Activated CD8-positive, alpha-beta memory T cell treated with anti-CD3 and anti-CD28 coated beads, Interleukin-2, amount 10 ng/mL, durations not matched to agents 7 days and 5 days (primary cell): ENCODE measurements at regions not wholly inside any gene's neighbourhood (a gene's known extent, or its start where the extent isn't known, plus 50 kb on each side); places are given as distances from the start of the nearest gene placed in this dataset.
"Not testable (repeated sequence)": the region's sequence is repeated elsewhere in the genome, so short reads cannot be mapped to it uniquely, and the experiment has no call there.

Experiments used
- ATAC-seq: fragments of 150-1000 bp; cut with Tn5 transposase; one replicate; pipeline ENCODE4 v1.10.0; 2021; ENCODE audit warnings: moderate library complexity
- CTCF ChIA-PET: fragments of 350-600 bp; sonication (Branson Sonifier 250); formaldehyde crosslinking; loops from one replicate; lab custom pipeline; 2021; ENCODE audit warnings: antibody characterized with exemption; lab: Charles Lee
- DNase-seq: peaks from one replicate; pipeline ENCODE4 v3.0.0-alpha.2; 2020
- H3K27ac Mint-ChIP-seq: one replicate; pipeline ENCODE4 v1.8.0; 2021; ENCODE audit warnings: mild to moderate bottlenecking, mixed read lengths
- H3K27me3 Mint-ChIP-seq: one replicate; pipeline ENCODE4 v1.8.0; 2021; ENCODE audit warnings: mixed read lengths
- H3K36me3 Mint-ChIP-seq: one replicate; pipeline ENCODE4 v1.8.0; 2021; ENCODE audit warnings: mild to moderate bottlenecking, mixed read lengths
- H3K4me1 Mint-ChIP-seq: one replicate; pipeline ENCODE4 v1.8.0; 2021; ENCODE audit warnings: mixed read lengths
- H3K4me3 Mint-ChIP-seq: one replicate; pipeline ENCODE4 v1.8.0; 2021; ENCODE audit warnings: mild to moderate bottlenecking, moderate library complexity, mixed read lengths
- H3K9me3 Mint-ChIP-seq: one replicate; pipeline ENCODE4 v1.8.0; 2022; ENCODE audit warnings: low read depth, mixed read lengths

DNA sequence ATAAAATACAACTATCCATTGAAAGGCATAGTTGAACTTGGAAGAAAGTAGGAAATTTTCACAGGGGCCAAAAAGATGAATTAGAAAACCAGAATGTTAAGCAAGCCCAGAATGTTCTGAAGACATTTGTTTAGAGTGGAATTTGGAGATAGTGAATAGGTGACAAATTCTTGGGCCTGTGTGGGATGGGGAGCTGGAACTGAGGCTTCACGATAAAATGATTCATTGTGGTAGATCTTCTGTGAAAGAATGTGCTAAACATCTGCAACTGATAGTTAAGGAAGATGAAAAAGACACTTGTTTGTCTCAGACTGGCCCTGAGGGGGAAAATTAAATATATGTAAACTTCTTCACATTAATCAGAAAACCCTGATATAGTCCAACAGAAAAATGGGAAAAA lies 658.9 kb downstream of the PRIM2 start:
- H3K36me3 Mint-ChIP-seq, CTCF ChIA-PET, H3K27me3 Mint-ChIP-seq, H3K27ac Mint-ChIP-seq, H3K4me1 Mint-ChIP-seq, H3K4me3 Mint-ChIP-seq, DNase-seq, ATAC-seq, H3K9me3 Mint-ChIP-seq: not testable (repeated sequence)

- H3K27ac Mint-ChIP-seq, CTCF ChIA-PET, DNase-seq, H3K27me3 Mint-ChIP-seq, H3K4me3 Mint-ChIP-seq, H3K9me3 Mint-ChIP-seq, H3K36me3 Mint-ChIP-seq, H3K4me1 Mint-ChIP-seq, ATAC-seq: not testable (repeated sequence)
Observed at GRCh38 chr6:57983603-57984002, 666.2 kb downstream of the PRIM2 start.

DNA sequence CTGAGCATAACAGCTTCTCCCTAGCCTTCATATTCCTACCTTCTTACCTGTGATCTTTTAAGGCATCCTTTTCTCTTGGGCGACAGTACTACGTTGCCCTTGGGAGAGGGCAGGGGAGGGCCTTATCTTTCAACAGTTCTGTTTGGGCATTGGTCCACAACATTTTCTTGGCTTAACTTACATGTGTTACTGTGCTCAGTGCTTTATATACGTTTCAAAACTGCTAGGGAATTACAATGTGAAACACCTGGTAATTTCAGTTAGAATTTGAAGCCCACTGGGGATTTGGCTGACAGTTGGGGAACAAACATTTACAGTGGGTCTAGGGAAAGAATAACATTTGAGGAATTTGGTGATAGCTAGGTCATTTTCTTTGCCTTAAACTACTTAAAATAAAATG lies 667.1 kb downstream of the PRIM2 start:
- H3K27me3 Mint-ChIP-seq, ATAC-seq, H3K36me3 Mint-ChIP-seq, DNase-seq, H3K27ac Mint-ChIP-seq, H3K9me3 Mint-ChIP-seq, H3K4me3 Mint-ChIP-seq, H3K4me1 Mint-ChIP-seq, CTCF ChIA-PET: not testable (repeated sequence)

DNA sequence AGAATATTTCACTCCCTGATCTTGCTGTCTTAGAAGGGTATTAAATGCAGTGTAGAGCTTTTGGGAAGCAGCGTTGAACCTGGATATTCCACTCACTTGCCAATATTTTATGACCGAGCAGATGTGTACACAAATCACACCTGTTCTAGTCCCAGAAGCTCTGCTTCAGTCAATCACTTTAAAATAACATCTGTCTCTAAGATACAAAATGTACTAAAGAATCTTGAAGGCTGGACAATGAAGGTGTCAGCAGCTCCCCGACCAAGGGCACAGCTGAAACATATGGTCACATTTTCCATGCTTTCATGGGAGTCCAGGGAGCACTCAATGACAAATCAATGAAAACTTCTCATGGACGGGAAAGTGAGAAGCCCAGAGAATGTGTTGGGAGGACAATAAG lies 668.3 kb downstream of the PRIM2 start:
- H3K36me3 Mint-ChIP-seq, H3K27me3 Mint-ChIP-seq, H3K4me1 Mint-ChIP-seq, DNase-seq, H3K9me3 Mint-ChIP-seq, ATAC-seq, H3K4me3 Mint-ChIP-seq, CTCF ChIA-PET, H3K27ac Mint-ChIP-seq: not testable (repeated sequence)

DNA sequence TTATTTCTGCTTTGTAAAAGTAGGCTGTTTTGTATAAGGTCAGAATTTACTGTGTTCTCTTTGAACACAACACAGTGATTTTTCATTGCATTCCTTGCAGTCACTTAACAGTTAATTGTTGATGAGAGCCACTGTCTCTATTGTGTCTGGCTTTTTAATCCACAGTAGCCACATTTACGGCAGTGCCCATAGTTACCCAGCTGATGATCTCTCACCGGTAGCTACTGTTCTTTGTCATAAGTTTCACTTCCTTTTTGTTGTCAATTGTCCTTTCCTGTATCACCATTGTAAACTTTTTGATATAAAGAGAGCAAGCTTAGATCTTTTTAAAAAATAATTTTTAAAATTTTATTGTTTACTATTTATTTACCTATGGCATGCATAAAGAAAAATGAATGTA lies 669.2 kb downstream of the PRIM2 start:
- not testable (repeated sequence) for DNase-seq

DNA sequence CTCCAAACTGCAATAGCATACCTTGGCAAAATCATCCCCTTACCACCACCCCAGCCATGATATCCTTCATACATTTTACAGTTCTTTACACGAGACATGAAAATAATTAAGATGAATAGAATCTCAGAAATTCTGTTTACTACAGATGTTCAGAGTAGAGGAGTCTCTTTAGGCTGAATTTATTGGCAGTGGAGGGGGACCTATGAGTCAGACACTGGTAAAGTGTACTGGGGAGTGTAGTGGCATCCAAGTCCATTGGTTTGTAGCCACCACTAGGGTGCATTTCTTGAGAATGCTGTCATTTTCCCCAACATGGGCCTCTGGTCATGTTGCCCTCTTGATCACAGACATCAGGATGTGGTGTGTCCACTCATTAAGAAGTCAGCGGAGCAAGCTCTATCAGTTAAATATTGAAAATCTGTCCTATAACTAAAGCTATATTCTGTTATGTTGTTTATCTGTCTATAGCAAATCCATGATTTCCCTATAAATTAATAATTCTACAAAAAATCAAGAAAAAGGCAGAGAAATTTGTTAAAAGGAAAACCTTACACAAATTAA lies 672.2 kb downstream of the PRIM2 start:
- DNase-seq, CTCF ChIA-PET, H3K4me1 Mint-ChIP-seq, H3K9me3 Mint-ChIP-seq, H3K27me3 Mint-ChIP-seq, H3K27ac Mint-ChIP-seq, ATAC-seq, H3K36me3 Mint-ChIP-seq, H3K4me3 Mint-ChIP-seq: not testable (repeated sequence)

More for the DNA sequence above, 669.2 kb downstream of the PRIM2 start:
- H3K36me3 Mint-ChIP-seq, H3K4me1 Mint-ChIP-seq, CTCF ChIA-PET, H3K27ac Mint-ChIP-seq, H3K4me3 Mint-ChIP-seq, H3K9me3 Mint-ChIP-seq, H3K27me3 Mint-ChIP-seq: not testable (repeated sequence)
- peak; percentile 53 for ATAC-seq

- ATAC-seq, H3K4me1 Mint-ChIP-seq, CTCF ChIA-PET, H3K4me3 Mint-ChIP-seq, H3K27me3 Mint-ChIP-seq, H3K36me3 Mint-ChIP-seq, H3K9me3 Mint-ChIP-seq, H3K27ac Mint-ChIP-seq, DNase-seq: not testable (repeated sequence)
Observed at GRCh38 chr6:57998858-57999619, 681.6 kb downstream of the PRIM2 start.

DNA sequence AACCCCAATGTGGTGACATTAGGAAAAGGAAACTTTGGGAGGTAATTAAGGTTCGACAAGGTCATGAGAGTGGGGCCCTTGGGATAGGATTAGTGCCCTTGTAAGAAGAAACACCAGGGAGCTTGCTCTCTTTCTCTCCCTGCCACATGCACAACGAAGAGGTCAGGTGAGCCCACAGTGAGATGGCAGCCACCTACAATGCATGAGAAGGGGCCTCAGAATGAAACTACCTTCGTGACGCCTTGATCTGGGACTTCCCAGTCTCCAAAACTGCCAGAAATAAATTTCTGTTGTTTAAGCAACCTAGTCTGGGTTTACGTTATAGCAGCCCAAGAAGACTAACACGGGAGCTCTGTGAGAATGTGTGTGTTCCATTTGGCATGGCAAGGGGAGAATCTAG lies 682.8 kb downstream of the PRIM2 start:
- DNase-seq, H3K4me1 Mint-ChIP-seq, H3K36me3 Mint-ChIP-seq, H3K27me3 Mint-ChIP-seq, CTCF ChIA-PET, H3K27ac Mint-ChIP-seq, H3K9me3 Mint-ChIP-seq, H3K4me3 Mint-ChIP-seq, ATAC-seq: not testable (repeated sequence)

- ATAC-seq, H3K27ac Mint-ChIP-seq, H3K9me3 Mint-ChIP-seq, DNase-seq, H3K27me3 Mint-ChIP-seq, H3K36me3 Mint-ChIP-seq, CTCF ChIA-PET, H3K4me1 Mint-ChIP-seq, H3K4me3 Mint-ChIP-seq: not testable (repeated sequence)
Observed at GRCh38 chr6:58003417-58004167, 686.2 kb downstream of the PRIM2 start.

DNA sequence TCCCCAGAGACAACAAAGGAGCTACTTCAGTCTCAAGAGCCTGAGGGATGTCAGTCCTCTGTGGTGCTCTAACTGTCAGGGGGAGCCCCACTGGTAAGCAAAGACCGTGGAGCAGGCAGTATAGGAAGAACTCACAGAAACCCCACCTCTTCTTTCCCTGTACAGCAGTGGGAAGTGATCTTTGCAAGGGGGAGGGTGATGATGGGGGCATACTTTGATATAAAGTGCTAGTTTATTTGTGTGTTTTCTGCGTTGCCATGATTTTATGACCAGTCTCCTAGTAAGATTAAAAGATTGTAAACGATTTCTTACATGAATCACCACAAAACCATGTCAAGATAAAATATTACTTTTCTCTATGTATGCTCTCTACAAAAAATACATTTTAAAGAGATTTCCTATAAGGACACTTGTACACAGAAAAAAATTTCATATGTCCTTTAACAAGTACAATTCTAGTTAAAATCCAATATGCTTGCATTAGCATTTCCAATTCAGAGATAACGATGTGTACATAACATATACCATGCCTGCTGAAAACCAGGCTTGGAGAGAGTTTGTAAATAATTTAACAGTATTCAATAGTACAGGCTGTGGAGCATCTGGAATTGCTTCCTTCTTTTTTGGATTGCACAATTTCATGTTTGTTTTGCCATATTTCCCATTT lies 690.0 kb downstream of the PRIM2 start:
- CTCF ChIA-PET, H3K4me3 Mint-ChIP-seq, H3K9me3 Mint-ChIP-seq, ATAC-seq, H3K4me1 Mint-ChIP-seq, H3K27ac Mint-ChIP-seq, H3K36me3 Mint-ChIP-seq, DNase-seq, H3K27me3 Mint-ChIP-seq: not testable (repeated sequence)

- DNase-seq, H3K27me3 Mint-ChIP-seq: not testable (repeated sequence)
Observed at GRCh38 chr6:58008001-58008335, 690.5 kb downstream of the PRIM2 start.

GRCh38 chr6:58011954-58012600 lies 694.6 kb downstream of the PRIM2 start:
- H3K27ac Mint-ChIP-seq: not testable (repeated sequence)

More at GRCh38 chr6:58008001-58008335, 690.5 kb downstream of the PRIM2 start:
- H3K9me3 Mint-ChIP-seq, ATAC-seq, H3K4me1 Mint-ChIP-seq, H3K36me3 Mint-ChIP-seq, H3K27ac Mint-ChIP-seq, H3K4me3 Mint-ChIP-seq, CTCF ChIA-PET: not testable (repeated sequence)

DNA sequence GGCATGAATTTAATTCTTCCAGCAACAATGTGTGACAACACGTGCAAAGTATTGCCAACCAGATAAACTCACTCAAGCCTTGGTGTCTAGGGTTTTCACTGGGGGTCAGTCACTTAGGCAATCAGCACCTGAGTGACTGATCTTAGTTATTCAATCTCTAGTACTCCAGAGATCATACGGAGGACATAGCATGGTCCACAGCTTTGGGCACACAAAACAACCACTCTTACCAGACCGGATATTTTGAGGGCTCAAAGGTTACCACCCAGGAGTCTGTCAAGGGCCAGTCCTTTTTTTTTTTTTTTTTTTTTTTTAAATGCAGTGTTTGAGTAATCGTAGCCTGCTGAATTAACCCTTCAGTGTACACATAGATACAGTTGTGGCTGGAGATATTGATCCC lies 699.2 kb downstream of the PRIM2 start:
- H3K4me1 Mint-ChIP-seq, H3K4me3 Mint-ChIP-seq, H3K27me3 Mint-ChIP-seq, H3K36me3 Mint-ChIP-seq, H3K9me3 Mint-ChIP-seq, ATAC-seq, H3K27ac Mint-ChIP-seq, DNase-seq, CTCF ChIA-PET: not testable (repeated sequence)

More at GRCh38 chr6:58011954-58012600, 694.6 kb downstream of the PRIM2 start:
- CTCF ChIA-PET, H3K4me1 Mint-ChIP-seq, H3K4me3 Mint-ChIP-seq, H3K27me3 Mint-ChIP-seq, ATAC-seq, H3K9me3 Mint-ChIP-seq, DNase-seq, H3K36me3 Mint-ChIP-seq: not testable (repeated sequence)
